SK-N-SH (cell line): ENCODE measurements at regions not wholly inside any gene's neighbourhood (a gene's known extent, or its start where the extent isn't known, plus 50 kb on each side); places are given as distances from the start of the nearest gene placed in this dataset.

Experiments used
- CTCF ChIP-seq: fragments of 200-600 bp; sonication (generic); IDR thresholded peaks from 2 replicates; pipeline ENCODE4 v1.6.1; 2017; ENCODE audit warnings: antibody characterized with exemption, mild to moderate bottlenecking, moderate library complexity
- EZH2phosphoT487 ChIP-seq: fragments of 200-600 bp; sonication (generic); IDR thresholded peaks from 2 replicates; pipeline ENCODE4 v1.6.1; 2017; ENCODE audit warnings: low read depth, mixed run types, mild to moderate bottlenecking, antibody characterized with exemption, moderate library complexity, borderline replicate concordance
- GATA2 ChIP-seq: sonication (generic); formaldehyde crosslinking; IDR thresholded peaks from 2 replicates; pipeline ENCODE4 v1.5.0; 2020; ENCODE audit warnings: mild to moderate bottlenecking, missing genetic modification reagents
- POLR2AphosphoS5 ChIP-seq: IDR thresholded peaks from 2 replicates; pipeline ENCODE4 v1.6.1; 2012; ENCODE audit warnings: low read depth, low read length
- RXRA ChIP-seq: IDR thresholded peaks from 2 replicates; pipeline ENCODE4 v1.4.0; 2012; ENCODE audit warnings: low read depth, mild to moderate bottlenecking, borderline replicate concordance
- SIN3A ChIP-seq: IDR thresholded peaks from 2 replicates; pipeline ENCODE4 v1.6.1; 2012; ENCODE audit warnings: low read depth, mild to moderate bottlenecking, low read length, moderate library complexity, borderline replicate concordance
- TAF1 ChIP-seq: IDR thresholded peaks from 2 replicates; pipeline ENCODE4 v1.6.1; 2012; ENCODE audit warnings: low read depth, mild to moderate bottlenecking, low read length, moderate library complexity, borderline replicate concordance
- TF ChIP-seq, protein P1 (sequence below): IDR thresholded peaks from 2 replicates; pipeline ENCODE4 v1.4.0; 2012; ENCODE audit warnings: low read depth

DNA sequence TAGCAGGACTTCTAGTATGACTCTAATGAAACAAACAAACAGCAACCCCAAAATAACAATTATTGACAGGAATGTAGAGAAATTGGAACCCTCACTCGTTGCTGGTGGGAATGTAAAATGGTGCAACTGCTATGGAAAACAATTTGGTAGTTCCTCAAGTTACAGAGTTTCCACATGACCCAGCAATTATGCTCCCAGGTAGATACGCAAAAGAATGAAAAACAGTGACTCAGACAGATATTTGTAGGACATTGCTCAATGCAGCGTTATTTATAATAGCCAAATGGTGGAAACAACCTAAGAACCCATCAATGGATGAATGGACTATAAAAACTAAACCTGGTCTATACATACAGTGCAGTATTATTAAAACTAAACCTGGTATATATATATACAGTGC, 646.1 kb upstream of the FRG1 start:
- TF ChIP-seq TAF1 (no peak), CTCF (no peak), POLR2AphosphoS5 (no peak), EZH2phosphoT487 (no peak), RXRA (no peak), SIN3A (no peak), GATA2 (no peak)
- TF ChIP-seq, protein P1, sequence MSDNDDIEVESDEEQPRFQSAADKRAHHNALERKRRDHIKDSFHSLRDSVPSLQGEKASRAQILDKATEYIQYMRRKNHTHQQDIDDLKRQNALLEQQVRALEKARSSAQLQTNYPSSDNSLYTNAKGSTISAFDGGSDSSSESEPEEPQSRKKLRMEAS = no peak
